ENCODE measurements at regions not wholly inside any gene's neighbourhood (a gene's known extent, or its start where the extent isn't known, plus 50 kb on each side); places are given as distances from the start of the nearest gene placed in this dataset.
"Not testable (repeated sequence)": the region's sequence is repeated elsewhere in the genome, so short reads cannot be mapped to it uniquely, and the experiment has no call there.

- H3K4me3 ChIP-seq (ENCODE audit: low read length); H3K36me3 ChIP-seq (ENCODE audit: control insufficient read depth, insufficient read depth, low read length); H3K27ac ChIP-seq (ENCODE audit: low read length); DNase-seq; H3K4me1 ChIP-seq (ENCODE audit: control insufficient read depth, insufficient read depth, low read length); H3K9me3 ChIP-seq (replicated peaks; ENCODE audit: control insufficient read depth, low read depth, low read length): not testable (repeated sequence)
- peaks cover 44% of the 10 kb centered on the region for H3K27me3 ChIP-seq (ENCODE audit: control insufficient read depth, insufficient read depth, low read length)
- no CpG with 5 or more reads among the region's 7 CpGs for WGBS (ENCODE audit: insufficient coverage)
These were observed 60.3 kb upstream of the CCL1 start for GRCh38 chr17:34423315-34423714.

DNA sequence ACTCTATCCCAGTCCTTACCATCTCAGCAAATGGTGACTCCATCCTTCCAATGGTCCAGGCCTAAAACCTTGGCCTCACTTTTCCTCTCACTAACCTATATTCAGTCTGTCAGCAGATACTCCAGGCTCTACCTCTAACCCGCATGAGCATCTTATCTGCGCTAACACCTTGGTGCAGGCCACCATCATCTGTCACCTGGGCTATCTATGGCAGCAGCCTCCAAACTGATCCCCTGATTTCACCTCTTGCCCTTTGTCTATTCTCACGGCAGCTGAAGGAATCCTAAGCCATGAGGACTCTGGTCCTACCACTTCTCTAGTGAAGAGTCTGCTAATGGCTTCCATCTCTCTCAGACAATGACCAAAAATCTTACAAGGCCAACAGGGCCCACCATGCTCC lies 57.9 kb upstream of the CCL1 start:
- no peaks in the 10 kb centered on the region for H3K36me3 ChIP-seq (ENCODE audit: control insufficient read depth, insufficient read depth, low read length)
- 52% methylated on average over 3 of the region's 3 CpGs for WGBS (ENCODE audit: insufficient coverage)
- no peak overlapping the region for H3K27ac ChIP-seq (ENCODE audit: low read length)
- no peak for DNase-seq
- H3K27me3 ChIP-seq (ENCODE audit: control insufficient read depth, insufficient read depth, low read length) = peaks cover 43% of the 10 kb centered on the region
- no peaks in the 10 kb centered on the region for H3K9me3 ChIP-seq (replicated peaks; ENCODE audit: control insufficient read depth, low read depth, low read length)
- no peak overlapping the region for H3K4me3 ChIP-seq (ENCODE audit: low read length)
- H3K4me1 ChIP-seq (ENCODE audit: control insufficient read depth, insufficient read depth, low read length) = no peaks in the 10 kb centered on the region

DNA sequence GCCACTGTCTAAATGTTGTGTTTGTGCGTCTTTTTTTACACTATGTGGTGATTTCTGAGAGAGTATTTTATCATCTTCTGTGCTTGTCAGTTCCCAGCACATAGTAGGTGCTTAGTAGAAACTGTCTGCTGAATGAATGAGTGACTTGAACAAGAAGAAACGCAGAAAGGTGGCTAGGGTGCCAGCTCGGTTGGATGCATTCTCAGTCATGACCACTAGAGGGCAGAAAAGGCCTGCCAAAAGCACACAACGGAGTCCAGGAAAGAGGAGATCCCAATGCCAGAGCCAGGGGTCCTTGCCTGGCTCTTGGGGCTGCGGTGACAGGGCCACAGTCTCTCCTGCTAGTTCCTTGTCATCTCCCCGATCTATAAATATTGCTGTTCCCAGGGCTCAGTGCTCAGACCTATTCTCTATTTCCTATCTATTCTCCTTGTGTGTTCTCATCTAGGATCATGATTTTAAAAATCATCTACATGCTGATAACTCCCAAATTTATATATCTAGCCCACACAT lies 57.3 kb upstream of the CCL1 start:
- Histone ChIP-seq H3K4me3 (ENCODE audit: low read length) (no peak overlapping the region), H3K36me3 (ENCODE audit: control insufficient read depth, insufficient read depth, low read length) (no peaks in the 10 kb centered on the region), H3K9me3 (replicated peaks; ENCODE audit: control insufficient read depth, low read depth, low read length) (no peaks in the 10 kb centered on the region), H3K27ac (ENCODE audit: low read length) (no peak overlapping the region), H3K27me3 (ENCODE audit: control insufficient read depth, insufficient read depth, low read length) (peaks cover 41% of the 10 kb centered on the region), H3K4me1 (ENCODE audit: control insufficient read depth, insufficient read depth, low read length) (no peaks in the 10 kb centered on the region)
- DNase-seq = peak; percentile 65
- WGBS (ENCODE audit: insufficient coverage) = 0% methylated on average over 6 of the region's 6 CpGs

DNA sequence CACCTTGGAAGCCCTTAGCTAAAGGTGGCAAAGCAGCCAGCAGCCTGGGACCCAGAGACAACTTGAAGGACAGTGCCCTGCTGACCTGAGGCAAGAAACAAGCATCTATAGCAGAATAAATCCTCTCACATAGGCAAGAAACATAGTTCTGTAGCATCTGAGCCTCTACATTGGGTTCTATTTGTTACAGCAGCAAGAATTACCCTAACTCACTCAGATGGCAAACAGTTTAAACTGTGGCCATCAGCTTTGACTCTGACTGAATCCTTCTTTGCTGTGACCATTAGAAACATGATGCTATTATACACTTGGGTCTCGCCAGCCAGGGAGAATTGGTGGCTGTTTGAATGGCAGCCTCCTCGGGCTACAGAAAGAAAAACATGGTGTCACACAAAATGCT lies 53.1 kb upstream of the CCL1 start:
- Histone ChIP-seq H3K4me3 (ENCODE audit: low read length) (no peak overlapping the region), H3K36me3 (ENCODE audit: control insufficient read depth, insufficient read depth, low read length) (no peaks in the 10 kb centered on the region), H3K4me1 (ENCODE audit: control insufficient read depth, insufficient read depth, low read length) (no peaks in the 10 kb centered on the region), H3K9me3 (replicated peaks; ENCODE audit: control insufficient read depth, low read depth, low read length) (no peaks in the 10 kb centered on the region), H3K27ac (ENCODE audit: low read length) (no peak overlapping the region), H3K27me3 (ENCODE audit: control insufficient read depth, insufficient read depth, low read length) (peaks cover 18% of the 10 kb centered on the region)
- DNase-seq = no peak
- WGBS (ENCODE audit: insufficient coverage) = 78% methylated on average over 2 of the region's 2 CpGs

GRCh38 chr17:34414339-34414738 lies 51.3 kb upstream of the CCL1 start:
- Histone ChIP-seq H3K36me3 (ENCODE audit: control insufficient read depth, insufficient read depth, low read length) (no peaks in the 10 kb centered on the region), H3K4me3 (ENCODE audit: low read length) (no peak overlapping the region), H3K9me3 (replicated peaks; ENCODE audit: control insufficient read depth, low read depth, low read length) (no peaks in the 10 kb centered on the region), H3K4me1 (ENCODE audit: control insufficient read depth, insufficient read depth, low read length) (no peaks in the 10 kb centered on the region), H3K27ac (ENCODE audit: low read length) (no peak overlapping the region), H3K27me3 (ENCODE audit: control insufficient read depth, insufficient read depth, low read length) (peaks cover 16% of the 10 kb centered on the region)
- 16% methylated on average over 5 of the region's 6 CpGs for WGBS (ENCODE audit: insufficient coverage)
- DNase-seq = no peak

GRCh38 chr17:34413443-34414119 lies 50.5 kb upstream of the CCL1 start:
- Histone ChIP-seq H3K27ac (ENCODE audit: low read length) (no peak overlapping the region), H3K9me3 (replicated peaks; ENCODE audit: control insufficient read depth, low read depth, low read length) (no peaks in the 10 kb centered on the region), H3K27me3 (ENCODE audit: control insufficient read depth, insufficient read depth, low read length) (peaks cover 14% of the 10 kb centered on the region), H3K36me3 (ENCODE audit: control insufficient read depth, insufficient read depth, low read length) (no peaks in the 10 kb centered on the region), H3K4me1 (ENCODE audit: control insufficient read depth, insufficient read depth, low read length) (no peaks in the 10 kb centered on the region), H3K4me3 (ENCODE audit: low read length) (no peak overlapping the region)
- DNase-seq = no peak
- WGBS (ENCODE audit: insufficient coverage) = 71% methylated on average over 2 of the region's 12 CpGs

DNA sequence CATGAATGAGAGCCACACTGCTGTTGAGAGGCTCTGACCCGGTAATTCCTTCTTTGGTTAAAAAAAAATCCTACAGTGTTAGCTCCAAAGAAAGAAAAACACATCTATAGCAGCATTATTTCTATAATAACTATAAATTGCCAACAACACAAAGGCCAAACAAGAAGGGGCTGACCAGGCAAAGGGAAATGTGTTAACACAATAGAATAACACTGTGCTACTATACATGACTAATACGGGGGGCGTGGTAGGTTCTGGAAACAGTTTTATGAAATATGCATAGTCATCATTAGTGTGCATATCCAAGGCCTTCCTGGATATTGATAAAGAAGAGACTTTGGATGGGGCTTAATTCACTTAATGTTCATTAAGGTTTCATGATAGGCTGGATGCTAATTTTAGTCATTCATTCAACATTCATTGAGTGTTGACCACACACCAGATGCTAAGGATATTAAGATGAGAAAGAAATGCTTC lies 50.0 kb upstream of the CCL1 start:
- Histone ChIP-seq H3K9me3 (replicated peaks; ENCODE audit: control insufficient read depth, low read depth, low read length) (no peaks in the 10 kb centered on the region), H3K4me1 (ENCODE audit: control insufficient read depth, insufficient read depth, low read length) (no peaks in the 10 kb centered on the region), H3K4me3 (ENCODE audit: low read length) (no peak overlapping the region), H3K27ac (ENCODE audit: low read length) (no peak overlapping the region), H3K27me3 (ENCODE audit: control insufficient read depth, insufficient read depth, low read length) (peaks cover 11% of the 10 kb centered on the region), H3K36me3 (ENCODE audit: control insufficient read depth, insufficient read depth, low read length) (no peaks in the 10 kb centered on the region)
- WGBS (ENCODE audit: insufficient coverage) = no CpG with 5 or more reads among the region's 3 CpGs
- DNase-seq = no peak
